ENCODE measurements at regions not wholly inside any gene's neighbourhood (a gene's known extent, or its start where the extent isn't known, plus 50 kb on each side); places are given as distances from the start of the nearest gene placed in this dataset.

DNA sequence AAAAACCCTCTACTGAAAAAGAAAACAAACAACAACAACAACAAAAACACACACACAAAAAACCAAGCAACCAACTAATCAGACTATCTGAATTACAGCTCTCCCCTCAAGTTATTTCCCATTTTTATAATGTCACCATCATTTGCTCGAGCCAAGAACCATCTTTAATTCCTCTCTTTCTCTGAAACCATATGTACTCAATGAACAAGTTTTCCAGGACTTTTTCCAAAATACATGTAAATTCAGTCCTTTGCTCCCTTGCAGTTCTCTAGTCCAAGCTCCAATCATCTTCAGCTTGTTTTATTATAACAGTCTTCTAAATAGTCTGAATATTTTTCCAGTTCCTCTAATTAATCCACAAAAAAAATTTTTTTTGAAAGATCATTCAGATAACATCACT is 506.0 kb downstream of the NXPH1 start:
- no peaks in the 10 kb centered on the region for H3K9me2 ChIP-seq (ENCODE audit: insufficient read depth)
- no peak for TF ChIP-seq EZH2 (IDR thresholded peaks at IDR 0.05; ENCODE audit: low read depth)
- TF ChIP-seq, protein P1, sequence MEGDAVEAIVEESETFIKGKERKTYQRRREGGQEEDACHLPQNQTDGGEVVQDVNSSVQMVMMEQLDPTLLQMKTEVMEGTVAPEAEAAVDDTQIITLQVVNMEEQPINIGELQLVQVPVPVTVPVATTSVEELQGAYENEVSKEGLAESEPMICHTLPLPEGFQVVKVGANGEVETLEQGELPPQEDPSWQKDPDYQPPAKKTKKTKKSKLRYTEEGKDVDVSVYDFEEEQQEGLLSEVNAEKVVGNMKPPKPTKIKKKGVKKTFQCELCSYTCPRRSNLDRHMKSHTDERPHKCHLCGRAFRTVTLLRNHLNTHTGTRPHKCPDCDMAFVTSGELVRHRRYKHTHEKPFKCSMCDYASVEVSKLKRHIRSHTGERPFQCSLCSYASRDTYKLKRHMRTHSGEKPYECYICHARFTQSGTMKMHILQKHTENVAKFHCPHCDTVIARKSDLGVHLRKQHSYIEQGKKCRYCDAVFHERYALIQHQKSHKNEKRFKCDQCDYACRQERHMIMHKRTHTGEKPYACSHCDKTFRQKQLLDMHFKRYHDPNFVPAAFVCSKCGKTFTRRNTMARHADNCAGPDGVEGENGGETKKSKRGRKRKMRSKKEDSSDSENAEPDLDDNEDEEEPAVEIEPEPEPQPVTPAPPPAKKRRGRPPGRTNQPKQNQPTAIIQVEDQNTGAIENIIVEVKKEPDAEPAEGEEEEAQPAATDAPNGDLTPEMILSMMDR (conservative IDR thresholded peaks at IDR 0.05): no peak
- no peaks in the 10 kb centered on the region for H3K79me2 ChIP-seq (ENCODE audit: low read depth)
- BruUV-seq (replicated peaks): no TSS peak
- H3K36me3 ChIP-seq (ENCODE audit: low read depth): no peaks in the 10 kb centered on the region
- H3K27me3 ChIP-seq (ENCODE audit: insufficient read depth, low read depth): no peaks in the 10 kb centered on the region
- intact Hi-C loops (cut with micrococcal nuclease; ENCODE audit: unreplicated experiment): no loop called here
- no peak overlapping the region for H2AFZ ChIP-seq
- no peak overlapping the region for H3K27ac ChIP-seq
- H3K9me3 ChIP-seq (ENCODE audit: insufficient read depth, low read depth): no peaks in the 10 kb centered on the region
- H3K4me1 ChIP-seq (replicated peaks; ENCODE audit: insufficient read depth): no peaks in the 10 kb centered on the region
- H3F3A ChIP-seq (ENCODE audit: insufficient read depth, low read depth): no peaks in the 10 kb centered on the region
- no peak overlapping the region for H3K4me3 ChIP-seq
- ChIA-PET POLR2A (ENCODE audit: unreplicated experiment) (no interaction called here), CTCF (no interaction called here)
- no peak overlapping the region for H3K4me2 ChIP-seq
- H4K20me1 ChIP-seq (ENCODE audit: insufficient read depth): no peaks in the 10 kb centered on the region
- no peak for DNase-seq

DNA sequence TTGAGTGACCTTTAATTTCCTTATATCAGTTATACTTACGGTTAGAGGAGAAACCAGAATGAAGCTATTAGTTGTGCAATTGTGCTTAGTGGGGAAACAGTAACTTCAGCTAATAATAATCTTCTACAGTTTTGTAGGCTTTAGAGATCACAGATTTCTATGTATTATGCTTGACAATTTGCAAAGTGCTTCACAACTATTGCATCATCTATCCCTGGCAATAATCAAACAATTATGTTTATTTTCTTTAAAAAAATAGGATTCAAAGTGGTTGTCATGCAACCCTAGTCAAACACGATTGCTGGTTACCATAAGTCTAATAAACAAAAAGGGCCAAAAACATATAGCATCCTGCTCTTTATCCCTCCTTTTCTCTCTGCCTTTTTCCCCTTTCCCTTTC is 530.3 kb downstream of the NXPH1 start:
- Histone ChIP-seq H3K36me3 (ENCODE audit: low read depth) (no peaks in the 10 kb centered on the region), H2AFZ (no peak overlapping the region), H3K27ac (no peak overlapping the region), H3F3A (ENCODE audit: insufficient read depth, low read depth) (no peaks in the 10 kb centered on the region), H3K79me2 (ENCODE audit: low read depth) (no peaks in the 10 kb centered on the region), H3K4me2 (no peak overlapping the region), H3K27me3 (ENCODE audit: insufficient read depth, low read depth) (no peaks in the 10 kb centered on the region), H3K9me3 (ENCODE audit: insufficient read depth, low read depth) (no peaks in the 10 kb centered on the region), H3K4me3 (no peak overlapping the region), H3K4me1 (replicated peaks; ENCODE audit: insufficient read depth) (no peaks in the 10 kb centered on the region), H3K9me2 (ENCODE audit: insufficient read depth) (no peaks in the 10 kb centered on the region; the same call in 1 of the 2 replicates), H4K20me1 (ENCODE audit: insufficient read depth) (no peaks in the 10 kb centered on the region)
- TF ChIP-seq, protein P1 (conservative IDR thresholded peaks at IDR 0.05): no peak
- TF ChIP-seq EZH2 (IDR thresholded peaks at IDR 0.05; ENCODE audit: low read depth): no peak
- ChIA-PET POLR2A (ENCODE audit: unreplicated experiment) (no interaction called here), CTCF (no interaction called here)
- DNase-seq: no peak
- BruUV-seq (replicated peaks): no TSS peak
- intact Hi-C loops (cut with micrococcal nuclease; ENCODE audit: unreplicated experiment): no loop called here

DNA sequence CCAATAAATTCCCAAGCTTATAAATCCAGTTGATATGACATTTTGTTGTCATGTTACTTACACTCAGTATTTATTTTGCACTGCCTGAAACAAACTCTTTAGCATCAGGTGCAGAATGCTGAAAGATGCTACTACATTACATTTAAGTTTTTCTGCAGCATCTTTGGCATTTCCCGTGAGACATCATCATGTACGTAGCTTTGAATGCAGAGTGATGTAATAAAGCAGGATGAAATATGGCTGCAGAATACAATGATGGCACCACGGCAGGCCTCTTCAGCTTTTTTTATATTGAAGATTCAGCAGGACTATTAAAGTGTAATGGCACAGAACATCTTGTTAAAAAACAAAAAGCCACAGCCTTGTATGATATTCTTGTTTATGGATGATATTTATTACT is 531.8 kb downstream of the NXPH1 start:
- TF ChIP-seq EZH2 (IDR thresholded peaks at IDR 0.05; ENCODE audit: low read depth): no peak
- TF ChIP-seq, protein P1 (conservative IDR thresholded peaks at IDR 0.05): no peak
- H3K27ac ChIP-seq: no peak overlapping the region
- H3K4me1 ChIP-seq (replicated peaks; ENCODE audit: insufficient read depth): no peaks in the 10 kb centered on the region
- H3K36me3 ChIP-seq (ENCODE audit: low read depth): no peaks in the 10 kb centered on the region
- no peaks in the 10 kb centered on the region for H3K27me3 ChIP-seq (ENCODE audit: insufficient read depth, low read depth)
- no peak overlapping the region for H3K4me2 ChIP-seq
- H3K9me2 ChIP-seq (ENCODE audit: insufficient read depth): no peaks in the 10 kb centered on the region
- H3K79me2 ChIP-seq (ENCODE audit: low read depth): no peaks in the 10 kb centered on the region
- H3K4me3 ChIP-seq: no peak overlapping the region
- no peaks in the 10 kb centered on the region for H4K20me1 ChIP-seq (ENCODE audit: insufficient read depth)
- CTCF ChIA-PET: no interaction called here
- BruUV-seq (replicated peaks): no TSS peak
- H3K9me3 ChIP-seq (ENCODE audit: insufficient read depth, low read depth): no peaks in the 10 kb centered on the region
- no peaks in the 10 kb centered on the region for H3F3A ChIP-seq (ENCODE audit: insufficient read depth, low read depth)
- POLR2A ChIA-PET (ENCODE audit: unreplicated experiment): interaction anchor here (0.6 kb wide), 1 partner anchor 18 kb away, joined by 3 read pairs; no protein-coding TSS in a partner anchor
- DNase-seq: no peak
- H2AFZ ChIP-seq: no peak overlapping the region
- intact Hi-C loops (cut with micrococcal nuclease; ENCODE audit: unreplicated experiment): no loop called here
